OCI-LY7 (cell line): ENCODE measurements at regions not wholly inside any gene's neighbourhood (a gene's known extent, or its start where the extent isn't known, plus 50 kb on each side); places are given as distances from the start of the nearest gene placed in this dataset.

Experiments
- BruUV-seq: library from RNA; stranded (reverse); fragments of 400-500 nt; replicated peaks from 2 replicates; lab custom pipeline; 2021; lab: Mats Ljungman, UMichigan
- CTCF ChIA-PET: fragments of 300-600 bp; sonication (Branson Sonifier 250); formaldehyde crosslinking; loops from one replicate; lab custom pipeline; 2022; ENCODE audit warnings: antibody characterized with exemption; ENCODE audit not compliant: unreplicated experiment; lab: Charles Lee
- POLR2A ChIA-PET: fragments of 300-600 bp; sonication (Branson Sonifier 250); formaldehyde crosslinking; loops from one replicate; lab custom pipeline; 2022; ENCODE audit warnings: antibody characterized with exemption; lab: Charles Lee
- DNase-seq: peaks from one replicate; pipeline ENCODE4 v3.0.0-alpha.2; 2015; ENCODE audit warnings: low spot score
- H2AFZ ChIP-seq: fragments of 200-600 bp; sonication (generic), shearing (Covaris generic); 2 replicates; pipeline ENCODE4 v1.6.1; 2014; ENCODE audit warnings: mild to moderate bottlenecking, antibody characterized with exemption, low read length, moderate library complexity
- H3K27ac ChIP-seq: fragments of 200-600 bp; sonication (generic); 2 replicates; pipeline ENCODE4 v1.5.1; 2014; ENCODE audit warnings: mixed run types, low read depth, mild to moderate bottlenecking, moderate library complexity, low read length, inconsistent platforms; ENCODE audit not compliant: poor library complexity, severe bottlenecking
- H3K36me3 ChIP-seq: fragments of 200-600 bp; sonication (generic); 2 replicates; pipeline ENCODE4 v1.6.1; 2014; ENCODE audit warnings: mild to moderate bottlenecking, antibody characterized with exemption, low read length, moderate library complexity, mixed read lengths; ENCODE audit not compliant: insufficient read depth
- H3K4me1 ChIP-seq: fragments of 200-600 bp; sonication (generic); 2 replicates; pipeline ENCODE4 v1.5.1; 2014; ENCODE audit warnings: mild to moderate bottlenecking, low read length; ENCODE audit not compliant: insufficient read depth, poor library complexity, severe bottlenecking
- H3K4me2 ChIP-seq: fragments of 200-600 bp; sonication (generic); 2 replicates; pipeline ENCODE4 v1.6.1; 2014; ENCODE audit warnings: mild to moderate bottlenecking, low read length
- H3K4me3 ChIP-seq: fragments of 200-600 bp; sonication (generic); 2 replicates; pipeline ENCODE4 v1.5.1; 2014; ENCODE audit warnings: mild to moderate bottlenecking, low read depth, low read length; ENCODE audit not compliant: poor library complexity, severe bottlenecking
- H3K79me2 ChIP-seq: fragments of 200-600 bp; sonication (generic); 2 replicates; pipeline ENCODE4 v1.6.1; 2016; ENCODE audit warnings: low read depth, mild to moderate bottlenecking, low read length, moderate library complexity, mixed read lengths; ENCODE audit not compliant: insufficient read depth
- H3K9me2 ChIP-seq: fragments of 200-600 bp; sonication (generic); 2 replicates; pipeline ENCODE4 v1.6.1; 2016; ENCODE audit warnings: mild to moderate bottlenecking, low read length, mixed read lengths; ENCODE audit not compliant: insufficient read depth
- H3K9me3 ChIP-seq: fragments of 200-600 bp; sonication (generic); 2 replicates; pipeline ENCODE4 v1.6.1; 2014; ENCODE audit warnings: mild to moderate bottlenecking, mixed run types, low read length, mixed read lengths
- H4K20me1 ChIP-seq: fragments of 200-600 bp; sonication (generic); 2 replicates; pipeline ENCODE4 v1.6.1; 2014; ENCODE audit warnings: mild to moderate bottlenecking, antibody characterized with exemption, low read length, moderate library complexity, mixed read lengths; ENCODE audit not compliant: insufficient read depth
- CTCF ChIP-seq: fragments of 200-600 bp; sonication (generic); conservative IDR thresholded peaks from 2 replicates; pipeline ENCODE4 v1.5.1; 2014; ENCODE audit warnings: mild to moderate bottlenecking, antibody characterized with exemption, low read length, moderate library complexity, mixed read lengths
- EZH2phosphoT487 ChIP-seq: fragments of 200-600 bp; sonication (generic); IDR thresholded peaks from 2 replicates; pipeline ENCODE4 v1.6.1; 2018; ENCODE audit warnings: low read depth, borderline replicate concordance, mild to moderate bottlenecking, mixed run types, antibody characterized with exemption, low read length, moderate library complexity, mixed read lengths
- intact Hi-C: fragments of 100-400 bp; cut with micrococcal nuclease; formaldehyde crosslinking; loops from one replicate; pipeline ENCODE4 v1.10.0; 2022; ENCODE audit not compliant: unreplicated experiment

GRCh38 chr4:133865612-133866327 lies 335.8 kb downstream of the PABPC4L start:
- CTCF ChIA-PET: no interaction called here
- no TSS peak for BruUV-seq
- no peak overlapping the region for H2AFZ ChIP-seq
- POLR2A ChIA-PET: no interaction called here
- no peak overlapping the region for H3K27ac ChIP-seq
- 0 out of 2 replicates have a peak, but pooled peaks cover 3% of the 10 kb centered on the region for H3K9me3 ChIP-seq
- no peak overlapping the region for H3K4me2 ChIP-seq
- DNase-seq: no peak
- no peak overlapping the region for H3K4me3 ChIP-seq
- intact Hi-C loops: no loop called here
- no peaks in the 10 kb centered on the region for H3K79me2 ChIP-seq
- H3K9me2 ChIP-seq: no peaks in the 10 kb centered on the region
- TF ChIP-seq EZH2phosphoT487 (no peak), CTCF (no peak)
- no peaks in the 10 kb centered on the region for H4K20me1 ChIP-seq
- no peaks in the 10 kb centered on the region for H3K36me3 ChIP-seq
- no peaks in the 10 kb centered on the region for H3K4me1 ChIP-seq

DNA sequence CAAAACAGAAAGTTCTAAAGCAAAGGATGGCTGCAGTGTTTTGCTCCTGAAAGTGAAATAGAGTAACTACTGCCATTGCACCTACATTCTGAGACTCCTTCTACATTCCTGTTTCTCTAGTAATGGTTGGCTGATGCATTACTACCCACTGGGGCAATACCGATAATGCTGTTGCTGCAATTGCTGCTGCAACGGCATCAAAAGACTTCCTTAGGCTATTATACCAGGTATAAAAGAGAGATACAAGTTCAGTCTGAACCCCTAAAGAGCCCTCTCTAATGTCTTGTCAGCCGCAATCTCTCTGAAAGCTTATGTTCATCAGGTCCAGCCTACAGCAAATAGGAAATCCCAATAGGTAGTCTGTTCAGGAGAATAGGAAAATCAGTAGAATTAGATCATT lies 338.4 kb downstream of the PABPC4L start:
- POLR2A ChIA-PET: no interaction called here
- Histone ChIP-seq H3K4me3 (no peak overlapping the region), H3K9me3 (0 out of 2 replicates have a peak, but pooled peaks cover 3% of the 10 kb centered on the region), H3K36me3 (no peaks in the 10 kb centered on the region), H2AFZ (no peak overlapping the region), H3K4me1 (no peaks in the 10 kb centered on the region), H3K27ac (no peak overlapping the region), H3K4me2 (no peak overlapping the region), H4K20me1 (no peaks in the 10 kb centered on the region), H3K79me2 (no peaks in the 10 kb centered on the region), H3K9me2 (no peaks in the 10 kb centered on the region)
- BruUV-seq: no TSS peak
- CTCF ChIA-PET: no interaction called here
- intact Hi-C loops: no loop called here
- TF ChIP-seq CTCF: no peak
- no peak for TF ChIP-seq EZH2phosphoT487
- no peak for DNase-seq

DNA sequence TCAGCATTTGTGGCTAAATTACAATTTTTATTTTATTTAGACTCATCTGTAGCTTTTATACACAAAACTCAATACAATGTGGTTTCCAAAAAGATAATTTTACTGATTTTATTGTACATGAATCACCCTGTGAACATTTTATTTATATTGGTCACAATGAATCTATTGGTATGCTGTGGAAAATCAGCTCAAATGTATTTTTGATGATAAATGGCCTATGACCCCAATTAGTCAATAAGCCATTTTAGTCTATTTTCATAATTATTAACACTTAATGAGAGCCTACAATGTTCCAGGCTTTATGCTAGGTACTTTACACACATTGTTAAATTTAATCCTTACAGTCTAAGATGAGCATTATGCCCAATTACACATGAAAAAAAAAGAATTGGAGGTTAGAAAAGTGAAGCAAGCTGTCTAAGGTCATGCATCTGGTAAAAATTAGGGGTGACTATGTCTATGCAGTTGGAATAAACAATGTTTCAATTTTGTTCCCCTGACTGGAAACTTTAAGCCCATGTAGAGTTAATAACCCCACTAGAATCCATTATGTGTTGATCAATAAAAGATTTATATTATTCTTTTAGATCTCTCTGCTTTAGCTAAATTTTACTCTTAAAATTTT lies 344.7 kb downstream of the PABPC4L start:
- no peaks in the 10 kb centered on the region for H3K9me3 ChIP-seq
- no peak for TF ChIP-seq CTCF
- TF ChIP-seq EZH2phosphoT487: no peak
- no peaks in the 10 kb centered on the region for H3K36me3 ChIP-seq
- H3K27ac ChIP-seq: no peak overlapping the region
- no peaks in the 10 kb centered on the region for H3K9me2 ChIP-seq
- H2AFZ ChIP-seq: no peak overlapping the region
- H4K20me1 ChIP-seq: no peaks in the 10 kb centered on the region
- no peaks in the 10 kb centered on the region for H3K4me1 ChIP-seq
- H3K79me2 ChIP-seq: no peaks in the 10 kb centered on the region
- BruUV-seq: no TSS peak
- H3K4me3 ChIP-seq: no peak overlapping the region
- ChIA-PET CTCF (no interaction called here), POLR2A (no interaction called here)
- no peak overlapping the region for H3K4me2 ChIP-seq
- intact Hi-C loops: no loop called here
- DNase-seq: no peak
